H9 (cell line): ENCODE measurements at regions not wholly inside any gene's neighbourhood (a gene's known extent, or its start where the extent isn't known, plus 50 kb on each side); places are given as distances from the start of the nearest gene placed in this dataset.

Source experiments
- DNase-seq: peaks from one replicate; pipeline ENCODE4 v3.0.0-alpha.2; 2017
- H2AFZ ChIP-seq: one replicate; pipeline ENCODE4 v1.6.1; 2013; ENCODE audit warnings: mild to moderate bottlenecking, low read length, control low read depth, moderate library complexity
- H2AK5ac ChIP-seq: 2 replicates; pipeline ENCODE4 v1.6.1; 2013; ENCODE audit warnings: low read length, control low read depth, mixed read lengths; ENCODE audit not compliant: insufficient read length
- H2BK120ac ChIP-seq: one replicate; pipeline ENCODE4 v1.6.1; 2013; ENCODE audit warnings: low read depth, mild to moderate bottlenecking, low read length, control low read depth, inconsistent platforms; ENCODE audit not compliant: poor library complexity, severe bottlenecking
- H2BK12ac ChIP-seq: 2 replicates; pipeline ENCODE4 v1.6.1; 2013; ENCODE audit warnings: low read length, control low read depth, mixed read lengths, low read depth; ENCODE audit not compliant: insufficient read length
- H2BK15ac ChIP-seq: 2 replicates; pipeline ENCODE4 v1.6.1; 2013; ENCODE audit warnings: low read depth, low read length, control low read depth
- H2BK20ac ChIP-seq: one replicate; pipeline ENCODE4 v1.6.1; 2013; ENCODE audit warnings: low read depth, mild to moderate bottlenecking, low read length, control low read depth, inconsistent platforms; ENCODE audit not compliant: poor library complexity, severe bottlenecking
- H2BK5ac ChIP-seq: 2 replicates; pipeline ENCODE4 v1.6.1; 2013; ENCODE audit warnings: low read length, control low read depth, mixed read lengths; ENCODE audit not compliant: insufficient read length
- H3K14ac ChIP-seq: 2 replicates; pipeline ENCODE4 v1.6.1; 2013; ENCODE audit warnings: low read length, control low read depth; ENCODE audit not compliant: insufficient read depth
- H3K18ac ChIP-seq: 2 replicates; pipeline ENCODE4 v1.6.1; 2013; ENCODE audit warnings: low read depth, mild to moderate bottlenecking, mixed read lengths, low read length, control low read depth; ENCODE audit not compliant: insufficient read length
- H3K23ac ChIP-seq: 2 replicates; pipeline ENCODE4 v1.6.1; 2013; ENCODE audit warnings: low read length, control low read depth, mixed read lengths, low read depth; ENCODE audit not compliant: insufficient read length
- H3K23me2 ChIP-seq: 2 replicates; pipeline ENCODE4 v1.6.1; 2013; ENCODE audit warnings: low read depth, mild to moderate bottlenecking, mixed read lengths, low read length, control low read depth; ENCODE audit not compliant: insufficient read length, poor library complexity, severe bottlenecking
- H3K27ac ChIP-seq: 2 replicates; pipeline ENCODE4 v1.5.1; 2013; ENCODE audit warnings: low read length, control low read depth, mixed read lengths, low read depth; ENCODE audit not compliant: insufficient read length
- H3K27me3 ChIP-seq: 2 replicates; pipeline ENCODE4 v1.6.1; 2013; ENCODE audit warnings: low read length, control low read depth, inconsistent platforms; ENCODE audit not compliant: insufficient read depth
- H3K4ac ChIP-seq: 2 replicates; pipeline ENCODE4 v1.6.1; 2013; ENCODE audit warnings: low read depth, mild to moderate bottlenecking, control low read depth, inconsistent platforms, low read length, moderate library complexity
- H3K4me1 ChIP-seq: 2 replicates; pipeline ENCODE4 v1.6.1; 2013; ENCODE audit warnings: low read length, control low read depth, inconsistent platforms; ENCODE audit not compliant: insufficient read depth
- H3K4me2 ChIP-seq: 2 replicates; pipeline ENCODE4 v1.6.1; 2013; ENCODE audit warnings: low read length, control low read depth, mixed read lengths; ENCODE audit not compliant: insufficient read length, insufficient read depth
- H3K56ac ChIP-seq: 2 replicates; pipeline ENCODE4 v1.6.1; 2013; ENCODE audit warnings: low read depth, mild to moderate bottlenecking, mixed read lengths, low read length, control low read depth; ENCODE audit not compliant: insufficient read length
- H3K79me1 ChIP-seq: 2 replicates; pipeline ENCODE4 v1.6.1; 2013; ENCODE audit warnings: low read depth, mild to moderate bottlenecking, moderate library complexity, low read length, control low read depth, inconsistent platforms; ENCODE audit not compliant: insufficient read depth, poor library complexity, severe bottlenecking
- H3K79me2 ChIP-seq: 2 replicates; pipeline ENCODE4 v1.6.1; 2013; ENCODE audit warnings: low read length, control low read depth, inconsistent platforms; ENCODE audit not compliant: insufficient read depth
- H3K9ac ChIP-seq: 2 replicates; pipeline ENCODE4 v1.6.1; 2013; ENCODE audit warnings: low read length, control low read depth, mixed read lengths; ENCODE audit not compliant: insufficient read length; ENCODE audit errors: extremely low read depth
- H3K9me3 ChIP-seq: one replicate; pipeline ENCODE4 v1.6.1; 2013; ENCODE audit warnings: low read depth, low read length, inconsistent platforms; ENCODE audit not compliant: control insufficient read depth
- H3T11ph ChIP-seq: one replicate; pipeline ENCODE4 v1.6.1; 2013; ENCODE audit warnings: mild to moderate bottlenecking, low read length, control low read depth, inconsistent platforms
- H4K20me1 ChIP-seq: one replicate; pipeline ENCODE4 v1.6.1; 2013; ENCODE audit not compliant: control insufficient read depth, insufficient read length, insufficient read depth
- H4K5ac ChIP-seq: 2 replicates; pipeline ENCODE4 v1.6.1; 2013; ENCODE audit warnings: low read depth, mild to moderate bottlenecking, mixed read lengths, low read length, control low read depth; ENCODE audit not compliant: insufficient read length
- H4K8ac ChIP-seq: replicated peaks from 2 replicates; pipeline ENCODE4 v1.6.1; 2013; ENCODE audit warnings: low read length, control low read depth, mixed read lengths, low read depth; ENCODE audit not compliant: insufficient read length
- H4K91ac ChIP-seq: 2 replicates; pipeline ENCODE4 v1.6.1; 2013; ENCODE audit warnings: low read depth, mild to moderate bottlenecking, moderate library complexity, mixed read lengths, low read length, control low read depth; ENCODE audit not compliant: insufficient read length
- H3K27ac Mint-ChIP-seq, 3 experiments: 2 replicates in 2 of 3; 3 replicates in 1 of 3; pipeline ENCODE4 v1.8.0; 2020 to 2021; ENCODE audit warnings: mixed read lengths in 3 of 3, mild to moderate bottlenecking in 1 of 3, moderate library complexity in 1 of 3
- H3K27me3 Mint-ChIP-seq: 2 replicates; pipeline ENCODE4 v1.8.0; 2021; ENCODE audit warnings: low read depth, mild to moderate bottlenecking, moderate library complexity, mixed read lengths
- H3K36me3 Mint-ChIP-seq, 3 experiments: 2 replicates in 2 of 3; 3 replicates in 1 of 3; pipeline ENCODE4 v1.8.0; 2020 to 2021; ENCODE audit warnings: low read depth in 3 of 3, mixed read lengths in 3 of 3; ENCODE audit not compliant: insufficient read depth in 1 of 3
- H3K4me1 Mint-ChIP-seq, 2 experiments: 2 replicates each; pipeline ENCODE4 v1.8.0; 2020; ENCODE audit warnings: mixed read lengths in 2 of 2
- H3K4me3 Mint-ChIP-seq, 2 experiments: 2 replicates in 1 of 2; 3 replicates in 1 of 2; pipeline ENCODE4 v1.8.0; 2020 to 2021; ENCODE audit warnings: mild to moderate bottlenecking in 2 of 2, mixed read lengths in 2 of 2, moderate library complexity in 1 of 2
- H3K9me3 Mint-ChIP-seq, 2 experiments: 2 replicates in 1 of 2; 3 replicates in 1 of 2; pipeline ENCODE4 v1.8.0; 2020; ENCODE audit warnings: mild to moderate bottlenecking in 2 of 2, mixed read lengths in 2 of 2, moderate library complexity in 1 of 2
- CTCF ChIP-seq: fragments of 200-600 bp; sonication (generic); conservative IDR thresholded peaks from 3 replicates; pipeline ENCODE4 v1.8.0; 2021; ENCODE audit warnings: antibody characterized with exemption, mild to moderate bottlenecking
- WGBS: extraction: QIAGEN DNeasy Blood & Tissue Kit; methylation state at CpG from one replicate; pipeline ENCODE4 v1.1.7; 2013; ENCODE audit warnings: missing lambda C conversion rate, low lambda C conversion rate, mixed read lengths; ENCODE audit not compliant: insufficient read length; ENCODE audit errors: extremely low coverage; 5-methylcytosine and 5-hydroxymethylcytosine counted together

GRCh38 chr18:47410139-47410538 lies 158.7 kb upstream of the SKOR2 start:
- H3K23ac ChIP-seq = no peak overlapping the region
- peaks cover 50% of the 10 kb centered on the region for H3K27me3 Mint-ChIP-seq
- no peak overlapping the region for H3K14ac ChIP-seq
- no peak overlapping the region for H3K18ac ChIP-seq
- peaks cover 35 to 38% of the 10 kb centered on the region in 2 experiments for H3K4me1 Mint-ChIP-seq
- H4K8ac ChIP-seq = no peak overlapping the region
- H4K91ac ChIP-seq = no peak overlapping the region
- no peaks in the 10 kb centered on the region for H4K20me1 ChIP-seq
- no peak overlapping the region for H2BK12ac ChIP-seq
- H3K27ac Mint-ChIP-seq = no peak overlapping the region
- H3K79me1 ChIP-seq = no peaks in the 10 kb centered on the region
- peaks cover 3% of the 10 kb centered on the region; the same call in 1 of the 2 replicates for H3K4me1 ChIP-seq
- H2AK5ac ChIP-seq = no peak overlapping the region
- H3K4ac ChIP-seq = no peak overlapping the region
- no peak overlapping the region for H3T11ph ChIP-seq
- H3K27ac ChIP-seq = no peak overlapping the region
- no peaks in the 10 kb centered on the region for H3K9me3 ChIP-seq
- no peak overlapping the region for H3K56ac ChIP-seq
- no peak for TF ChIP-seq CTCF
- no peak for DNase-seq
- H3K4me3 Mint-ChIP-seq = no peak overlapping the region
- H3K36me3 Mint-ChIP-seq = peaks cover 0 to 8% (median 6%) of the 10 kb centered on the region in 3 experiments; a peak in 2 of 7 replicates
- no peak overlapping the region for H2BK120ac ChIP-seq
- no peak overlapping the region for H4K5ac ChIP-seq
- no peak overlapping the region for H2AFZ ChIP-seq
- H2BK5ac ChIP-seq = no peak overlapping the region
- H3K79me2 ChIP-seq = no peaks in the 10 kb centered on the region
- no peak overlapping the region for H2BK15ac ChIP-seq
- no peak overlapping the region for H3K9ac ChIP-seq
- no peak overlapping the region for H2BK20ac ChIP-seq
- WGBS = no CpG with 5 or more reads among the region's 6 CpGs
- peaks cover 0 to 7% of the 10 kb centered on the region in 2 experiments; a peak in 3 of 5 replicates for H3K9me3 Mint-ChIP-seq
- no peaks in the 10 kb centered on the region; the same call in 1 of the 2 replicates for H3K27me3 ChIP-seq
- H3K4me2 ChIP-seq = no peak overlapping the region
- no peaks in the 10 kb centered on the region for H3K23me2 ChIP-seq
